ENCODE measurements at regions not wholly inside any gene's neighbourhood (a gene's known extent, or its start where the extent isn't known, plus 50 kb on each side); places are given as distances from the start of the nearest gene placed in this dataset.
A peak's percentile ranks its signal among the peaks of the same experiment; 100 is the strongest.
"Not testable (repeated sequence)": the region's sequence is repeated elsewhere in the genome, so short reads cannot be mapped to it uniquely, and the experiment has no call there.

DNA sequence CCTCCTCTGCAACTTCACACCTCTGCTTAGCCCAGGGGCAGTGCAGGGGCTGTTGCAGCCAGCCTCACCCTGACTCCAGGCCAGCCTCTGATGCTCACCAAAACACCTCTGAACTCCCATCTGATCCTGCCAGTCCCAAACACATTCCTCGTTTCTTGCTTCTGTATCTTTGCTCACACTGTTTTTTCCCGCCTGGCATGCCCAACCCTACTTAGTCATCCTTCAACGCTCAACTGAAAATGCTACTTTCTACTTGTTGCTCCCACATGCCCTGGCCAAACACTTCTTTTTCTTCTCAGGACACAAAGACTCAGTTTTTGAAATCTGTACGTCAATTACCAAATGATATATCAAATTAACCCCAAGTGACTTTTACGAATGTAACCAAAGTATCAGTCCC is 140.8 kb upstream of the ZBED5 start:
- DNase-seq: no peak

DNA sequence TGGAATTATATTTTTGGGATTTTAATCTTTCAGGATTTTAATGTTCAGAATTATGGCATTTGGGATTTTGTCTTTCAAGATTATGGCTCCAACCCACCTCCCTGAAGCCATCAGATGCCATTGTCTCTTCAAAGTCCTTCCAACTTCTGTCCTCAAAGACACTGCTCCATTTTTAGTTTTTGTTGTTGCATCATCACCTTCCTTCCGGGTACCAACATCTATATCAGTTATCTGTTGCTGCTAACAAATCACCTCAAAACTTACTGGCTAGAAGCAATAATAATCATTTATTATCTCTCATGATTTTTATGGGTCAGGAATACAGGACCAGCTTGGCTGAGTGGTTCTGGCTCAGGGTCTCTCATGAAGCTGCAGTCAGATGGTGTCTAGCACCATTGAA is 138.8 kb upstream of the ZBED5 start:
- DNase-seq: no peak

DNA sequence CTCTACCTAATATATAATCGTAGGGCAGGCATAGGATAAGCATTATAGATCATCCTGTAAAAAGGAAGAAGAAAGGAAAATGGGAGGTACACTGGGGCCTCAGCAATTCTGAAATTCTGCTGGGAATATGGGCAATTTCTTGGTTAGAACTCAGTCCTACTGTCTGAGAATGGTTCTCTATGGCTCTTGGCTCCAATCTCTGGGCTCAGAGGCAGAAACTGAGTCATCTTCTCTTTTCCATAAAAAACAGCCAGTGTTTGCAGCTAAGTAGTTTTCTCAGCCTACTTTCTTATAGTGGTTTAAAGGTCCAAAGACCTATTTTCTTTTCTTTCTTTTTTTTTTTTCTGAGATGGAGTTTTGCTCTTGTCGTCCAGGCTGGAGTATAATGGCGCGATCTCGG is 135.8 kb upstream of the ZBED5 start:
- no peak for DNase-seq

DNA sequence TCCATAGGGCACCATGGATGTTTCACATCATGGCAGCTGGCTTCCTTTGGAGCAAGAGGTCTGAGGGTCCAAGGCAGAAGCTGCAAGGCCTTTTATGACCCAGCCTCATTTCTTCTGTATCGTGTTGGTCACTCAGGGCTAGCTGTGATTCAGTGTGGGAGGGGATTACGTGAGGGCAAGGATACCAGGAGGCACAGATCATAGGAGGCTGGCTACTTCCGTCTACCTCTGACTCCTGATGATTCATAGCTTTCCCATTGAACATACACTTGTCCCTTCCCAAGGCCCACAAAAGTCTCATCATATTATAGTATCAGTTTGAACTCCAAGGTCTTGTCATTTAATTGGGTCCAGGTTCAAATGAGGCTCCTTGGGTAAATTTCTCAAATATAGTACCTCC is 135.3 kb upstream of the ZBED5 start:
- DNase-seq: no peak

DNA sequence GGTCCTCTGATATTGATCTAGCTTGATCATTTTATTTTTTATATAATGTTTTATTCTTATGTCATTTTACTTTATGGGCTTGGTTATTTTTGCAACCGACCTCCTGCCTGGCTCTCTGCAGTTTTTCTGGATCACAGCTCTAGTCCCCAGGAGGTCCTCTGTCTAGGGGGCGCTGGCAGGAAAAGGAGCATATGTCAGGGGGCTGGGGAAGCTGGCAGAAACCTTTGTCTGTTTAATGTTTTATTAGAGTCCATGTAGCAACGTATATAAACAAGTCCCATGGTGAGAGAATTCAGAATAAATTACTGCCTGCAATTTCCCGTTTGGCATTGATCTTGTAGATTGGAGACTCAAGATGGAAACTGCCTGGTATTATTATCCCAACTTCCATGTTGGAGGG is 133.5 kb upstream of the ZBED5 start:
- peak; percentile 77 for DNase-seq

DNA sequence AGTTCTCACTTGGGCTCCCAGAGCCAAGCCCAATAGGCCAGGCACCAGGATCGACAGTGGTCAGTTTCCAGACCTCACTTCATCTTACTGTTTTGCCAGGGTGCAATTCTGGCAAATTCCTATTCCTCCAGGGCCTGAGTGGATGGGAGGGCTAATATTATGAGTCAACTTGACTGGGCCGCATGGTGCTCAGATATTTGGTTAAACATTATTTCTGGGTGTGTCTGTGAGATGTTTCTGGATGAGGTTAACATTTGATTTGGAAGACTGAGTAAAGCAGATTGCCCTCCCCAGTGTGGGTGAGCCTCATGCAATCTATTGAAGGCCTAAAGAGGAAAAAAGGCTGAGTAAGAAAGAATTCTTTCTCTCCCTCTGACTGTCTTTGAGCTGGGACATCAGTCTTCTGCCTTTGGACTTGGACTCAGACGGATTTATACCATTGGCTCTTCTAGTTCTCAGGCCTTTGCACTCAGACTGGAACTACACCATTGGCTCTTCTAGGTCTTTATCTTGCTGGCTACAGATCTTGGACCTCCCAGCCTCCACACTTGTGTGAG is 132.9 kb upstream of the ZBED5 start:
- no peak for DNase-seq

DNA sequence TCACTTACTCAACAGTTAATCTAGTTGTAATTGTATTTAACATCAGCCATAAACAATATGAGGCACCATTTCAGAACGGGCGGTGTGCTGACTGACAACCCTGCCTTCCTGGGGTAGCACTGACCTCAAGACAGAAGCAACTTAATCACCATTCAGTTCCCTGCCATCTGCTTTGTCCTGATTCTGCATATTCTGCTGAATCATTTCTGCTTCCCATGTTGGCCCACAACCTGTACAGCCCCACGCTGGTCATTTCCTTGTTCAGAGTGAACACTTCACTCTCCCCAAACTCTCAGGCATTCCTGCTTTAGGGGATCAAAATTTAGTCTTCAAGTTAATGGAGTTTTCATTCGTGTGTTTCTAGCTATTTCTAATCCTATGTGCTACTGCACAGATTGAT is 132.3 kb upstream of the ZBED5 start:
- no peak for DNase-seq

DNA sequence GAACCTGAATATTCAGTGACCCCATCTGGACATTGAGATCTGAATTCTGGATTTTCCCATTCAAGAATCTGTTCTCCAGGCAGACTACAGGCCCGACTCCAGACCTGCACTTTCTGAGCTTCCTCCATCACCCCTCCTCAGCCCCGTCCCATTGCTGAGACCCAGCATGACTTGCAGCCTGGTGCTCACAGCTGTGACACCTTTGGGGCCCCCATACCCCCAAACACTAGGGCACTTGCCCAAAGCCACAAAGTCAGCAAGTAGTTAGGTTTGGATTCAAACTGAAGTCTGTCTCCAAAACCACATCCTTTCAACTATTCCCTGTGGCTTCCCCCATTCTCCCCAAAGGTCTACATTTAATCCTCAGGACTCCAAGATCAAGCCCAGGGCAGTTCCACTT is 128.2 kb upstream of the ZBED5 start:
- no peak for DNase-seq

DNA sequence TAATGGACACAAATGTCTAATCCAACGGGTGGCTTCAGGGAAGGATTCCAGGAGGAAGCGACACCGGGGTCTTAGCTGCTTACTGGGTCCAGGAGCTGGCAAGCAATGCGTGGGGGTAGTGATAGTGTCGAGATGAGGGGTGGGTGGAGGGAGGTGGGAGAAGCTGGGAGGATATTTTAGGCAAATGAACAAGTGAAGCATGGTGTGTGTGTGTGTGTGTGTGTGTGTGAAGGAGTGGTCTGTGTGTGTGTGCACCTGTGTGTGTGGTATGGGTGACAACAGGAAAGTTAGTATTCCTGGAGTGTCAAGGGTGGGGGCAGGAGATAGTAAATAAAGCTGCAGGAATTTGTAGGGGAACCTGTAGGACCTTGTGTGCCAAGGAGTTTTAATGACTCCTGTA is 126.9 kb upstream of the ZBED5 start:
- DNase-seq: no peak

DNA sequence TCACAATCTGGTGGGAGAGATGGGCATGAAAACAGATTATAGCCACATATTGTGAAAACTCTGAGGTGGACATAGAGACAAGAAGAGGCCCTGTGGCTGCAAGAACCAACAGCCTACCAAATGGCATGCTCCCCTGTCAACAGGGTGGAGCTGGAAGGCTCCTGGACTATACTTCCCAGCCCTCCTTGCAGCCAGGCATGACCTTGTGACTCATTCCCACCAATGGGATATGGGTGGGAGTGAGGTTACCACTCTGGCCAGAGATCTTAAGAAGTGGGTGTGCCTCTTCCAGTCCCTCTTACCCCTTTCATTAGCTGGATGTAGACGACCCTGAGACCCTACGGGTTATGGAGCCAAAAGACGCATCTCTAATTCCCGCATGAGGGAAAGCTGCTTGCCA is 126.4 kb upstream of the ZBED5 start:
- DNase-seq: no peak

DNA sequence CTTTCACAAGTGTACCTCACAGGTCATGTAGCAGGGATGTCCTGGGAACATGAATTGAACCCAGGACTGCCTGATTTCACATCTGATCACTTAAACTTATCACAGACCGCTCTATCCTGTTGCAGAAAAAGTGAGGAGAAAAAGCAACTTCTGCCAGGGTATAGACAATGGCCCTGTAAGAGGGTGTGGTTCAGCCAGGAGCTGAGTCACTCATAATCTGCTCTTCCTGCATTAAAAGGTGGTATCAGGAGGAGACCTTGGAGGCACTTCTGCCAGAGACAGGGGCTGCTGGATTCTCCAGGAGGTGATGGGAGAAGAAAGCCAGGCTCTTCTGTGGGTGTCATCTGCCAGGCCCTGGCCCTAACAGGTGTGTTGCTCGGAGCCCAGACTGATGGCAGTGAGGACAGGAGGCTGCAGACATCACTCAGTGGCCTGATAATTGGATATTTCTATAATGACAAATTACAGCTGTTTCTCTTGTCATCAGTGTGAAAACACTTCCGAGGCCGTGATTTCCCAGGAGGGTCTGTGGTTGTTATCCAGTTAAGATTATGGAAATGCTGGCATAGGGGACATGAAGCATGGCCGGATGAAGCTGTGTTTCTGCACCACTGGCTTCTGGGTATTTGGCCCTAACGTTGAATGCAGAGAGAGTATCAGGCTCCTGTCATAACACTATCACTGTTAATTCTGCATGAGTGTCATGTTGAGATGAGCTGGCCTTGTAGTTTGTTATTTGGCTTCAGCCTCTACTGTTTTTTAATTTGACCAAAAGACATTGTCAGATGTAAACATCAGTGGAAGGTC is 125.1 kb upstream of the ZBED5 start:
- peak; percentile 39 for DNase-seq

DNA sequence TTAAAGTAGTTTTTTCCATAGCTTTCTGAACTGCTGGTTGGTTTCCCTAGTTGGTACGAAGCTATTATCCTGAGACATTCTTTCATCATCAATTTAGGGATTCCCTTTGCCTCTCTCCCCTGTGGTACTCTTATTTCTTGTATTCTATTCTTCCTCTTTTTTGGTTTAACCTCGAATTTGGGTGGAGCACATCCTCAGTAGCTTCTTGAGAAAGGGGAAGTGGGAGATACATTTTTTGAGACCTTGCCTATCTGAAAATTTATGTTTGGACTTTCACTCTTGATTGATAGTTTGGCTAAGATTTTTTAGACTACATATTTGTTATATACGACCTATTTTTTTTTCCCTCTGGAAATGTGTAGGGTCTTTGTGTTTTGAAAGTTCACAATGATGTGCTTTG is 121.7 kb upstream of the ZBED5 start:
- DNase-seq: no peak

DNA sequence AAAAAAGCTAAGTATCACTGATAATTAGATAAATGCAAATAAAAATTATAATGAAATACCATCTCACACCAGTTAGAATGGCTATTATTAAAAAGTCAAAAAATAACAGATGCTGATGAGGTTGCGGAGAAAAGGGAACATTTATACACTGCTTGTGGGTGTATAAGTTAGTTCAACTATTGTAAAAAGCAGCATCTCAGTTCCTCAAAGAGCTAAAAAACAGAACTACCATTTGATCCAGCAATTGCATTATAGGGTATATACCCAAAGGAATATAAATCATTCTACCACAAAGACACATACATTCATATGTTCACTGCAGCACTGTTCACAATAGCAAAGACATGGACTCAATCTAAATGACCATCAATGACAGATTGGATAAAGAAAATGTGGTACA is 120.3 kb upstream of the ZBED5 start:
- DNase-seq: no peak

DNA sequence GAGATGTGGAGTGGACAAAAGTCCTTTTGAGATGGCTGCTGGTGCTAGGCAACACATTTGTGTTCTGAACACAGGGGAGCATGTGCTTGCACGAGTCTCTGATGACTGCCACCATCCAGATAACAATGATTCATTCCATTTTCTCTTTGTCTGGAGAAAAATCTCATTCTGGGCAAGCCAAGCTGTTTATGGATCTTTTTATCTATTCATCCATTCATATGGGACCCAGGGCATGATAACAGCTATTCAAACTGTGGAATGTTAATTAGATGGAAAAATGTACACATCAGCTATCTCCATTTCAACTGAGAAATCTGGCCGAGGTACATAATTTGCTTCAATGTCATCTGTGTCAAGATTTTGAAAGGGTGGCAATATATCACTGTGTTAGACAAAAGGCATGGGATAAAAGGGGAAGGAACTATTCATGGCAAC is 117.5 kb upstream of the ZBED5 start:
- peak; percentile 65 for DNase-seq

DNA sequence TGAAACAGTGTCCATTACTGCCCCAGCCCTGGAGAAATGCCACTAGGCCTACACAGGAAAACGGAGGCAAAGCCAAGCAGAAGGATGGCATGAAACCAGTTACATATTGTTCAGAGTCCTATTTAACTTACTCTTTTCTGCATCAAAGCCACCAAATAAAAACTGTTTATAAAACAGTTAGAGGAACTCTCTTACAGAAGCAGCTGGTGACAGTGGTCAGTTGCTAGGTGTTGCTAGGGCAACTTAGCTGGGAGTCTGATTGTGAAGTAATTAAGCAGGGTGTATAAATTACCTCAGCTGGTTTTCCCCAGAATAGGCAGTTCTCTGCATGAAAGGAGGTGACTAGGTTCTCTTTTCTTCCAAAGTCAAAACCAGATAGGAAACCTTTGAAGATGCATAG is 115.6 kb upstream of the ZBED5 start:
- peak; percentile 84 for DNase-seq

DNA sequence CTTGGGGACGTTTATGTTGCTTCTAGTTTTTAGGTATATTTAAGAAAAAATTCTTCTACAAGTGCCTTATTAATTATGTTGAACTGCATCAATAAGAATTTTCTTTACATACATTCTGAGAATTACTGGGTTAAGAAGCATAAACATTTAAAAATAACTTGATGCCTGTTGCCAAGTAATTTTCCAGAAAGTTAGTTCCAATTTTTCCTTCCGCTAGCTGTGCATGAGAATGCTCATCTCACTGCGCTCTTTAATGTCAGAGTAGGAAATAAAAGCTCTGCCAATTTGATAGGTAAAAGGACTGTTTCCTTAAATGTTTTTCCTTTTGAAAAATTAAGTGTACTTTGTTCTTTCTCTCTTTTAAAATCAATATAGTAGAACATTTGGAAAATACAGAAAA is 113.1 kb upstream of the ZBED5 start:
- DNase-seq: no peak

DNA sequence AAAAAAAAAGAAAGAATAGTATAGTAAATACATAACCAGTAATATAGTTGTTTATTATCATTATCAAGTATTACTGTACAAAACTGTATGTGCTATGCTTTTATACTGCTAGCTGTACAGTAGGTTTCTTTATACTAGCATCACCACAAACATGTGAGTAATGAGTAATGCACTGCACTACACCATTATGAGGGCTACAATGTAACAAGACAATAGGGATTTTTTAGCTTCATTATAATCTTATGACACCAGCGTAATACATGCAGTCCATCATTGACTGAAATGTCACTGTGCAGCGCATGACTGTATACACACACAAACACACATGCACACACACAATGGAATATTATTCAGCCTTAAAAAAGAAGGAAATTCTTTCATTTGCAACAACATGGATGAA is 111.5 kb upstream of the ZBED5 start:
- DNase-seq: no peak

DNA sequence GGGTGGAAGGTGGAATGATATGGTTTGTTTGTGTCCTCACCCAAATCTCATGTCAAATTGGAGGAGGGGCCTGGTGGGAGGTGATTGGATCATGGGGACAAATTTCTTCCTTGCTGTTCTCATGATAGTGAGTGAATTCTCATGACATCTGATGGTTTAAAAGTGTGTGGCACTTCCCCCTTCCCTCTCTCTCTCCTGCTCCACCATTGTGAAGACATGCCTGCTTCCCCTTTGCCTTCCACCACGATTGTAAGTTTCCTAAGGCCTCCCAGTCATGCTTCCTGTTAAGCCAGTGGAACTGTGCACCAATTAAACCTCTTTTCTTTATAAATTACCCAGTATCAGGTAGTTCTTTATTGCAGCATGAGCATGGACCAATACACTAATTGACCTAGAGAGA is 99.0 kb upstream of the ZBED5 start:
- DNase-seq: not testable (repeated sequence)

DNA sequence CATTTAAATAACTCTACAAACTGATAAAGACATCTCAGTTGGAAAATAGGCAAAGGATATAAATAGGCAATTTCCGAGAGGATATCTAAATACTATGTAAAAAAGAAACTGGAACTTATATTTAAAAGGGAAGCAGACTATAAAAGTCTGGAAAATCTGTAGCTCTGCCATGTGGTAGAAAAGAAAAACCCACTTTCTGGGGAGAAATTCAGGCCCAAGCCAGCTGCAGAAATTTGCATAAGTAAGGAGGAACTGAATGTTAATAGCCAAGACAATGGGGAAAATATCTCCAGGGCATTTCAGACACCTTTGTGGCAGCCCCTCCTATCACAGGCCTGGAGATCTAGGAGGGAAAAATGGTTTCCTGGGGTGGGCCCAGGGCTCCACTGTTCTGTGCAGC is 97.8 kb upstream of the ZBED5 start:
- no peak for DNase-seq

DNA sequence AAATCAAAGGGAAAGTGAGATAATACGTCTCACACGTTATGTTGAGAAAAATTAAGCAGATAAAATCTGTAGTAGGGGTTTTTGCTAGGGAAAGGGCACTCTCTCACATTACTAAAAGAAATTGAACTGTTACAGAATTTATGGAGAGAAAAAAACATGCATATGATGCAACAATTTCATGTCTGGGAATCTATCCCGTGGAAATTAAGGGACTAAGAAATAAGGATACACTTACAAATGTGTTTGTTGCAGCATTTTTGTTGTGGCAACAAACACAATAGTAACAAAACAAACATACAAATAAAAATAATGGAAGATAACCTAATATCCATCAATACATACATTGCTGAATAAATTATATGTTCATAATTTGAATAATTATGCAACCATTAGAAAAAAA is 96.3 kb upstream of the ZBED5 start:
- no peak for DNase-seq

DNA sequence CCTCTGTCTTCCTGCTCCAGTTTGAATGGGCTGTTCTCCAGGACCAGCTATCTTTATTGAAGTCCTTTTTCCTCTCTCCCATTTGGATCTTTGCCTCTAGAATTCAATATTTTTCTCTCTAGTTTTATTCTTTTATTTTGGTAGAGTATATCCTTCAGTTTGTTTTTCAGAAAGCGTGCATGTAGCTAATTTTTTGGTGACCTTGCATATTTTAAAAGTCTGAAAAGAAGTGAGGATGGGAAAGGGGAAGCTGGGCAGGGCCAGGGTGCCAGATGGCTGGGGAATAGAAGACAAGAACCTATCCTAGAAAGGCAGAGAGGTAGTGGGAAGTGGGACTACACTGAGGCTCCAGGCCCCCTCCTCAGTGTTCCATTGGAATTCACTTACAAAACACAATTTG is 95.0 kb upstream of the ZBED5 start:
- DNase-seq: no peak

DNA sequence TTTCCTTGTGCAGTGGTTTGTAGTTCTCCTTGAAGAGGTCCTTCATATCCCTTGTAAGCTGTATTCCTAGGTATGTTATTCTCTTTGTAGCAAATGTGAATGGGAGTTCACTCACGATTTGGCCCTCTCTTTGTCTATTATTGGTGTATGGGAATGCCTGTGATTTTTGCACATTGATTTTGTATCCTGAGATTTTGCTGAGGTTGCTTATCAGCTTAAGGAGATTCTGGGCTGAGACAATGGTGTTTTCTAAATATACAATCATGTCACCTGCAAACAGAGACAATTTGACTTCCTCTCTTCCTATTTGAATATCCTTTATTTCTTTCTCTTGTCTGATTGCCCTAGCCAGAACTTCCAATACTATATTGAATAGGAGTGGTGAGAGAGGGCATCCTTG is 90.1 kb upstream of the ZBED5 start:
- DNase-seq: not testable (repeated sequence)

DNA sequence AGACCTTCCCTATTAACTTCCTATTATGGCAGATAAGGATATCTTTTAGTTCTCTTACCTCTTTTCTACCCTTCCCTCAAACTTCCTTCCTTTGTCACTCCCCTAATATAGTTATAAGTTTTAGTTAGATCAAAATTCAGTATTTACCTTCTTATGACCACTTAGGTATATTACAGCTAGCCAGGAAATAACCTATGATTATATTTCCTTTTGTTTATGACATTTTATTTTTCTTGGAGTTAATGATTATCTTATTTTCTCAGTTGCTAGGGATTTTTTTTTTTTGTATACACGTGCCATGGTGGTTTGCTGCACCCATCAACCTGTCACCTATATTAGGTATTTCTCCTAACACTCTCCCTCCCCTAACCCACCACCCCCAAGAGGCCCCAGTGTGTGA is 88.2 kb upstream of the ZBED5 start:
- DNase-seq: no peak

DNA sequence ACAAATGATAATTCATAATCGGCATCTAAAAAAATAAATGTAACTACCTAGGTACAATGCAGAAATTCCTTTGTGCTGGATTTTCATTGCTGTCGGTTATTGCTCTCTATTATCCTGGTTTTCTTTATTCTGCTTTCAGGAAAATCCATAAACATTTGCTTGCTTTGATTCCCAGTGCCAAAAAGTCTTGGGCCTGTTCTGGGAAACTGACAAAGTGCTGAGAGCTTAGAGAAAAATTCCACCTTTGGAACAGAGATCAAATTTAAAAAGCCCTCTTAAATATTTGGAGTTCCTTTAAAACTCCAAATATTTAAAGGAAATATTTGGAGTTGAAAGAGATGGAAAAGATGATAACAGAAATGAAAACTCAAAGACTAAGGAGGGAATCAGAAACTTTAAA is 87.3 kb upstream of the ZBED5 start:
- no peak for DNase-seq

DNA sequence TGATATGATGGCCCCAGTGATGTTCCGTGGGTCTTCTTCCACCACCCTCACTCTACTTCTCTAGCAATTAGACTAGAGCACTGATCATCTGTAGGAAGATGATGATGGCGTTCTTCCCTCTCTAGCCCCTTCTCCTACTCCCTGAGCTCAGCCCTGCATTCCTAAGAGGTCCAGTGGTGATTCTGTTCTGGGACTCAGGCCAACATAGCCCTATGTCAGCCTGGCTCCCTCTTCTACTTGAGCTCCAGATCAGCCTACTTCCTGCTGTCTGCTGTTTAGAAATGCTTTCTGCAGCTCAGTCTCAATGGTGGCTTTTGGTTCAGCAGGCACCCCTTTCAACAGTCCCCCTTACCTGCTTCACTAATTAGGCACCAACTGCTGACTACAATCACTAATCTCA is 86.1 kb upstream of the ZBED5 start:
- DNase-seq: peak; percentile 25
